Activated CD8-positive, alpha-beta T cell treated with anti-CD3 and anti-CD28 coated beads for 36 hours (primary cell): ENCODE measurements at regions not wholly inside any gene's neighbourhood (a gene's known extent, or its start where the extent isn't known, plus 50 kb on each side); places are given as distances from the start of the nearest gene placed in this dataset.

Experiments used
- ATAC-seq: fragments of 200-7000 bp; cut with Tn5 transposase; one replicate; pipeline ENCODE4 v1.10.0; 2021; ENCODE audit warnings: mild to moderate bottlenecking, moderate library complexity
- CTCF ChIA-PET: fragments of 350-600 bp; sonication (Branson Sonifier 250); formaldehyde crosslinking; loops from one replicate; lab custom pipeline; 2021; ENCODE audit warnings: antibody characterized with exemption; lab: Charles Lee
- POLR2A ChIA-PET: fragments of 350-600 bp; sonication (Branson Sonifier 250); formaldehyde crosslinking; loops from one replicate; lab custom pipeline; 2021; ENCODE audit warnings: antibody characterized with exemption; lab: Charles Lee
- DNase-seq: peaks from one replicate; pipeline ENCODE4 v3.0.0-alpha.2; 2020
- H3K27ac Mint-ChIP-seq: one replicate; pipeline ENCODE4 v1.8.0; 2021; ENCODE audit warnings: mild to moderate bottlenecking, mixed read lengths
- H3K27me3 Mint-ChIP-seq: one replicate; pipeline ENCODE4 v1.8.0; 2021; ENCODE audit warnings: mixed read lengths
- H3K36me3 Mint-ChIP-seq: one replicate; pipeline ENCODE4 v1.8.0; 2021; ENCODE audit warnings: low read depth, mixed read lengths
- H3K4me1 Mint-ChIP-seq: one replicate; pipeline ENCODE4 v1.8.0; 2021; ENCODE audit warnings: low read depth, mixed read lengths
- H3K4me3 Mint-ChIP-seq: one replicate; pipeline ENCODE4 v1.8.0; 2021; ENCODE audit warnings: mild to moderate bottlenecking, moderate library complexity, mixed read lengths
- H3K9me3 Mint-ChIP-seq: one replicate; pipeline ENCODE4 v1.8.0; 2021; ENCODE audit warnings: mixed read lengths
- CTCF ChIP-seq: fragments of 200-600 bp; IDR thresholded peaks from one replicate; pipeline ENCODE4 v1.8.0; 2022; ENCODE audit warnings: antibody characterized with exemption, mild to moderate bottlenecking
- intact Hi-C: fragments of 100-400 bp; cut with micrococcal nuclease; formaldehyde crosslinking; loops from one replicate; pipeline ENCODE4 v1.10.0; 2022

- Mint-ChIP-seq H3K27ac (no peak overlapping the region), H3K9me3 (no peaks in the 10 kb centered on the region), H3K4me1 (no peaks in the 10 kb centered on the region), H3K36me3 (no peaks in the 10 kb centered on the region), H3K4me3 (no peak overlapping the region), H3K27me3 (peaks cover 20% of the 10 kb centered on the region)
- DNase-seq (no peak), ATAC-seq (no peak)
- no peak for TF ChIP-seq CTCF
- POLR2A ChIA-PET: no interaction called here
- intact Hi-C loops: no loop called here
- CTCF ChIA-PET: no interaction called here
Observed at GRCh38 chr11:134464981-134465730, 53.1 kb upstream of the B3GAT1 start.

- intact Hi-C loops: no loop called here
- Mint-ChIP-seq H3K4me1 (no peaks in the 10 kb centered on the region), H3K36me3 (no peaks in the 10 kb centered on the region)
Observed at GRCh38 chr11:134464196-134464595, 52.2 kb upstream of the B3GAT1 start.

GRCh38 chr11:134463716-134464115 lies 51.7 kb upstream of the B3GAT1 start:
- intact Hi-C loops: no loop called here
- no peak overlapping the region for H3K4me3 Mint-ChIP-seq

More at GRCh38 chr11:134464196-134464595, 52.2 kb upstream of the B3GAT1 start:
- Mint-ChIP-seq H3K9me3 (no peaks in the 10 kb centered on the region), H3K27ac (no peak overlapping the region), H3K27me3 (peaks cover 20% of the 10 kb centered on the region), H3K4me3 (no peak overlapping the region)
- POLR2A ChIA-PET: no interaction called here
- CTCF ChIA-PET: no interaction called here
- DNase-seq (no peak), ATAC-seq (no peak)
- no peak for TF ChIP-seq CTCF

More at GRCh38 chr11:134463716-134464115, 51.7 kb upstream of the B3GAT1 start:
- Mint-ChIP-seq H3K27me3 (peaks cover 20% of the 10 kb centered on the region), H3K36me3 (no peaks in the 10 kb centered on the region), H3K4me1 (no peaks in the 10 kb centered on the region), H3K9me3 (no peaks in the 10 kb centered on the region), H3K27ac (no peak overlapping the region)
- ATAC-seq (no peak), DNase-seq (no peak)
- TF ChIP-seq CTCF: no peak
- ChIA-PET CTCF (no interaction called here), POLR2A (no interaction called here)
